ENCODE measurements at regions not wholly inside any gene's neighbourhood (a gene's known extent, or its start where the extent isn't known, plus 50 kb on each side); places are given as distances from the start of the nearest gene placed in this dataset.

GRCh38 chr9:7287986-7288385 lies 511.6 kb downstream of the DMAC1 start:
- DNase-seq: no peak

GRCh38 chr9:7287065-7287464 lies 512.5 kb downstream of the DMAC1 start:
- DNase-seq: no peak

- no peak for DNase-seq
Observed at GRCh38 chr9:7286101-7286500, 513.5 kb downstream of the DMAC1 start.

- DNase-seq: no peak
Observed at GRCh38 chr9:7285199-7285598, 514.4 kb downstream of the DMAC1 start.

GRCh38 chr9:7284517-7284916 lies 515.1 kb downstream of the DMAC1 start:
- no peak for DNase-seq

DNA sequence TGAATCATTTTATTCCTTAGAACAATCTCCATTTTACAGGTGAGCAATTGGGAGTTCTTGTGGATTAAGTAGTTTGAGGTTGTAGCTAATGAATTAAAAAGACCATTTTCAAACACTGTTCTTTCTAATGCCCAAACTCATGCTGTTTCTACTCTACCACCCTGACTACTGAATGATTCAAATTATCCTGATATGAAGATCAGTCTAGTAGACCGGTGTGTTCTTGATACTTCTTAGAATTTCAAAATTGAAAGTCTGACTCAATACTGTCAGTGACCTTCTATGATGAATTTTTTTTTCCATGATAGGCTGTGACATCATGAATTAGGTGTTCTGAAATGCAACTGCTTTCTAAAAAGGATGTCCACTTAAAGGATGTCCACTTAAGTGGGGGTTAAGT lies 515.5 kb downstream of the DMAC1 start:
- no peak for DNase-seq

- DNase-seq: no peak
Observed at GRCh38 chr9:7273575-7273974, 515.8 kb downstream of the KDM4C start.

DNA sequence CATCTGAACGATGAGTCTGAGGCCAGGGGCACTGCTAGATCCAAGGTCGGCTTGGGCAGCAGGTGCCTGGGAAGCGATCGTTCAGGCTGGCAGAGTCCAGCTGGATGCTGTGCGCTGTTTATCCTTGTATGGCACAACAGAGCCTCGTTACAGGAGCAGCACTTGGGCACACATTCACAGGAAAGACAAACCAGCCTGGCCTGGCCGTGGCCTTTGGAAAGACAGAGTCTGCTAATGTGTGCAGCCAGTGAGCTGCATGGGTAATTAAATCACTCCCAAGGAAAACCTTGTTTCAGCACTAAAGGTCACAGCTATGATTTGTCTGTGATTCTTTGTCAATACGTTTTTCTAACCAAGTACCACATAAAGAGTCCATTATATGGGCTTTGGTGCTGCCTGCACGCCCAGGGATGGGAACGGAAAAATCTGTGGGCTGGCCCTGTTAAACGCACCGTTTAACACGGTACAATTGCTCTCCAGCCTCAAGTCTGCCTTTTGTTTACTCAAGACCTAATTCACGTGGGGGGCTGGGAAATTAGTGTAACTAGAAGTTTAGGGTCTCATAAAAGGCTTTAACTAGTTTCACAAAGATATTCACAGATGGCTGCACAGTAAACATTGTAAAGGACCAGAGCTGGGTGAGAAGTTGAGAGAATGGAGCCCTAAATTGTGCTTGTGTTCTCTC lies 509.3 kb downstream of the KDM4C start:
- no peak for DNase-seq

DNA sequence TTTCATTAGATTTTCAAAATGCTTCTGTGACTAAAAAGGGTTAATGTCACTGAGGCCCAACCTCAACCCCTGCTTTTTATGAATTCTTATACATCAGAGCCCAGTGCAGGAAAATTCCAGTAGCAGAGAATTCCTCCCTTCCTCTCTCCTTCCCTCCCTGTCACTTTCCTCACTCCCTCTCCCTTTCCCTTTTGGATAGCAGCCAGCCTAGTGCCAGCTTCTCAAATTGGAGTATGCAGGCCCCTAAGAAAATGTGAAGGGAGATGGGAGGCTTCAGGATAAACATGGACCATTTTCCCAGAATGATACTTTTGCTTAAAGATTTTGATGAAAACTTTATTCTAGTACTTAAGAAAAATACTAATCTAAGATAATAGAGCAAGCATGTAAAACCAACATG lies 507.4 kb downstream of the KDM4C start:
- no peak for DNase-seq

GRCh38 chr9:7259544-7260241 lies 501.9 kb downstream of the KDM4C start:
- no peak for DNase-seq

DNA sequence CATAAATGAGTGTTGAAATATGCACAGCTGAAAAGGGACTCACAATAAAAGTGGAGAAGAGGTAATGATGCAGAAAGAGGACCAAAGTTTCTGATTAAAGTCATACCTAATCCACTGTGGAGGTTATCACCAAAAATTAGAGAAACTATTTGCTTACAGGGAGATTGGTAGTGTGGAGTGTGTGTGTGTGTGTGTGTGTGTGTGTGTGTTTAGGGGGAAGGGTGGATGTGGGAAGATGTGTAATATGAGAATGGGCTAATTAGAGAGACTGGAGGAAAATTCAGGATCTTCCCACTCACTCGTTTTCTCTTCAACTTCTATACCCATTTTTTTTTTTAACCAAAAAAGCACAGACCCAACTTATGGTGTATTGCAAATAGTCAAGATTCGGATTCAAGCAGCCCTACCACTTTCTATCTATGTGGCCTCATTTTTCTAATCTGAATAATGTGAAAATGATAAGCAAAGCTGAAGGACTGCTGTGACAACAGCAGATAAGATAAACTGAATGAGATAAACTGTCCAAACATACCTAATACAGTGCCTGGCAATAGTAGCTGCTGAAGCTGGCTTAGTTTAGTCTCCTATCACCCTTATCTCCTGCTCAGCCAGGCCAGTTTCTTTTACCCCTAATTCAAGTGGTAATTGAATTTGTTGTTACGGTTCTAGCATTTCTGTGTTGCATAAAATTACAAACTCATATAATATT lies 501.1 kb downstream of the KDM4C start:
- DNase-seq: no peak

- no peak for DNase-seq
Observed at GRCh38 chr9:7246917-7247522, 489.2 kb downstream of the KDM4C start.

- DNase-seq: no peak
Observed at GRCh38 chr9:7245976-7246580, 488.3 kb downstream of the KDM4C start.

GRCh38 chr9:7243838-7244237 lies 486.1 kb downstream of the KDM4C start:
- no peak for DNase-seq

GRCh38 chr9:7242126-7242525 lies 484.4 kb downstream of the KDM4C start:
- DNase-seq: no peak

DNA sequence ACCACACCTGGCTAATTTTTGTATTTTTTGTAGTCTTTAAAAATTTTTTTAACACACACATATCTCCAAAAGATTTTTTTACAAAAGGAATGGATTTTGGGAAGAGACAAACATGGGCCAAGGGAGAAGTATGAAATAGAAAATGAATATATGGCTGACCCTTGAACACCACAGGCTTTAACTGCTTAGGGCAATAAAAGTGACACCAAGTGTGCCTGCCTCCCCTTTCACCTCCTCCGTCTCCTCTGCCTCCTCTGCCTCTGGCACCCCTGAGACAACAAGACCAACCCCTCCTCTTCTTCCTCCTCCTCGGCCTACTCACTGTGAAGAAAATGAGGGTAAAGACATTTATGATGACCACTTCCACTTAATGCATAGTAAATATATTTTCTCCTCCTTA lies 483.9 kb downstream of the KDM4C start:
- DNase-seq: no peak

DNA sequence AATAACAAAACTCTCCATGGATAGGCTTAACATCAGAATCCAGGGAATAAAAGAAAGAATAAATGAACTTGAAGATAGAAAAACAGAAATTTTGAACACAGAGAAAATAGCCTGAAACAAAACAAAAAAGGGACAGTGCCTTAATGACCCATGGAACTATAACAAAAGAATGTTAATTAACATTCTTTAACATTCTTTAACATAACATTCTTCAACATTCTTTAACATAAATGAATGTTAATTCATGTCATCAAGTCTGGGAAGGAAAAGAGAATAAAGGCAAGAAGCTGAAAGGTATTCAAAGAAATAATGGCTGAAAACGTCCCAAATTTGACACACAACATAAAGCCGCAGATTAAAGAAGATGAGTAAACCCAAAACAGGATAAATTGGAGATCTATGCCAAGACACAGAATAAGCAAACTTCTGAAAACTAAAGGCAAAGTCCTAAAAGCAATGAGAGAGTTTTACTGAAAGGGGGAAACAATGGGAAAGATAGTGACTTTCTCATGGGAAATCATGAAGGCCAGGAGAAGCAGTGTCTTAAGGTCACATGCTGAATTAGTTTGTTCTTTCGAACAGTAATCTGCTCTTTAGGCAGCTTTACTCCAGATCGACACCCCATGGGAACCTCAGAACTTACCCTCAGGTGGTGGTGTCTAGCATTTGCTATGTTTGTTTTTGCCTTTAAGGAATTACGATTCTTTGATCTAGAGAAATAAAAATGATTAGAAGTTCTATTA lies 483.0 kb downstream of the KDM4C start:
- no peak for DNase-seq

DNA sequence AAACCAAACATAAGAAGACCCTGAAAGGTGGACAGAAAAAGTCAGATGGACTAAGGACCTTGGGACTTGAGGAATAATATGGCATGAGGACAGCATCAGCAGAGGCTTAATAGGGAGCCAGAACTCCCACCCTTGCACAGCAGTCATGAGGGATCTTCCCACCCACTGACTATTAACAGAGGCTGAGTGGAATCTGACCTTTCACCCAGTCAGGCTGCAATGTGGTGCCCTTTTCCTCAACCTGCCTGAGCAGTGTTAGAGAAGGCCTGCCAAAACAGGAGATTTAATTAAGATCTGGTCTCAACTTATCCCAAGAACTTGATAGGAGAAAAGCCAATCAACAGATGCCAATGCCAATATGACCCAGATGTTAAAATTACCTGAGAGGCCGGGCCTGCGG lies 481.9 kb downstream of the KDM4C start:
- DNase-seq: no peak

DNA sequence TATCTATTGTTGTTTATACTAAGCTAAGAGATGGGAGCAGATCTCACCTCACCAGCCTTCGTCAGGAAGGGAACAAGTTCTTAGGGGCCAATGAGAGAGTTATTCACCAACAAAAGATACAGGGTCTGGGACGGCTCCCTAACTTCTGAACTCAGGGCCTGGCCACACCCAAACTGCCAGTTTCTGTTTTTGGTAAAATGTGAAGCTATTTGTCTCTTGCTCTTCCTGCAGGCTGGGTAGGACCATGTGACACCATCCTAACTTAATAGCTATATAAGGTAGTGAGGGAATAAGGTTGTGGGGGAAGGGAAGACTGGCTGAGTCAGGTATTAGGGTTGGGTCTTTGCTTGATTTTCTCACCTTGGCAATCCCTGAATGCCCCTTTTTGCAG lies 480.5 kb downstream of the KDM4C start:
- DNase-seq: no peak

DNA sequence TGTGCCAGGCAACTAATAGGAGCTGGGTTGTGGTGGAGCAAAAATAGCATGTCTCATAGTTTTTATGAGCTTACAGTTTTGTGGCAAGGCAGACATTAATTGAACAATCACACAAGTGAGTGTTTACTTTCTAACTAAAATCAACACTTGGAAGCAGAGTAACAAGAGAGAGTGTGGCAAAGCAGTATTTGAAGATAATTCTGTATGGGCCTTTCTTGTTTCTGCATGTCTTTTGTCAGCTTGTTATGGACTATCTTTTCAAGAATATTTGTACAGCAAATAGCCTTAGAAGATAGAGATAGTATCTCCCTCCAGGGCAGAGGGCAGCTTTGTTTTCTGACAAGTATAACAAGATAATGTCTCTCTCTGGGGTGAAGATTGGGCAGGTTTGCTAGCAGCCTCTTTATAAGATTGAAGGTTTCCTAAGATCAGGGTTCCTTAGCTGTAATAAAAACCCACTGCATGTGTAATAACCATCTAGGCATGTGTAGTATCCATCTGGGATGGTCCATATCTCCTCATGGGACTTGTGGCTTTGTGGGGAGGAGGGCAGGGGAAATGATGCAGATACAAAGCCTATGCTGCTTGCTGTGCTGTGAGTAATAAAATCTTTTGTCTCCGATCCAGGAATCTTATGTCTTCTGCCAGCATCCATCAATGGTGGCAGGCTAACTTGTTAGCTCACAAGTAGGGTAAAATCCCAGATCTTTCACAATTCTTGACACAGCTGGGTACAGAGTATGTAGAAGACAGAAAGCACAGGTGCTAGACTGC lies 479.9 kb downstream of the KDM4C start:
- no peak for DNase-seq

- no peak for DNase-seq
Observed at GRCh38 chr9:7236186-7236585, 478.4 kb downstream of the KDM4C start.

DNA sequence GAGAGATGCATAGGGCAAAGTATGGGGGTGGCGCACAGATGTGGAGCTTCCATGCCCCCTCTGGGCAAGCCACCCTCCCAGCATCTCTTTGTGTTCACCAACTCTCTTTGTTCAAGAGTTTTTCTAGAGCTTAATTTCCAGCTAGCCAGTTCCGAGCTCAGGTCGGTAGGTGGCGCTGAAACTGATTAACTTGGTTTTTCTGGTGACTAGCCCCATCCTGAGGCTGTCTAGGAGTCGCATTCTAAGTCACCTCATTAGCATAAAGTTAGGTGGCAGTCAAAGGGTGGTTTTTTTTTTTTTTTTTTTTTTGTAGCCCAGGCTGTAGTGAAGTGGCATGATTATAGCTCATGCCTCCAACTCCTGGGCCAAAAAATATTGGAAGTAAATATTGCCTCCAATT lies 476.4 kb downstream of the KDM4C start:
- DNase-seq: no peak

Data from CD4-positive, alpha-beta T cell treated with Interleukin-10 for 1 hour (primary cell).